GM21367 (cell line): ENCODE measurements at regions not wholly inside any gene's neighbourhood (a gene's known extent, or its start where the extent isn't known, plus 50 kb on each side); places are given as distances from the start of the nearest gene placed in this dataset.

Experiments used
- ATAC-seq: cut with Tn5 transposase; IDR thresholded peaks from one replicate; pipeline ENCODE4 v1.9.1; 2021; ENCODE audit not compliant: unreplicated experiment

GRCh38 chr2:2839393-2839781 lies 508.3 kb upstream of the MYT1L start:
- no peak for ATAC-seq

GRCh38 chr2:2838548-2838845 lies 507.4 kb upstream of the MYT1L start:
- ATAC-seq = no peak

- ATAC-seq = no peak
Observed at GRCh38 chr2:2837746-2838547, 506.9 kb upstream of the MYT1L start.

GRCh38 chr2:2836343-2837070 lies 505.4 kb upstream of the MYT1L start:
- ATAC-seq = no peak

GRCh38 chr2:2834516-2835254 lies 503.6 kb upstream of the MYT1L start:
- ATAC-seq = no peak

GRCh38 chr2:2834105-2834504 lies 503.0 kb upstream of the MYT1L start:
- ATAC-seq = no peak

- ATAC-seq = no peak
Observed at GRCh38 chr2:2832657-2833056, 501.6 kb upstream of the MYT1L start.

- no peak for ATAC-seq
Observed at GRCh38 chr2:2831633-2832032, 500.6 kb upstream of the MYT1L start.

GRCh38 chr2:2830576-2830975 lies 499.5 kb upstream of the MYT1L start:
- ATAC-seq = no peak

GRCh38 chr2:2828774-2829368 lies 497.8 kb upstream of the MYT1L start:
- ATAC-seq = no peak

GRCh38 chr2:2827761-2828221 lies 496.7 kb upstream of the MYT1L start:
- ATAC-seq = no peak

- no peak for ATAC-seq
Observed at GRCh38 chr2:2827046-2827636, 496.1 kb upstream of the MYT1L start.

GRCh38 chr2:2826621-2827020 lies 495.5 kb upstream of the MYT1L start:
- ATAC-seq = no peak

- ATAC-seq = no peak
Observed at GRCh38 chr2:2826209-2826551, 495.1 kb upstream of the MYT1L start.

GRCh38 chr2:2825516-2826208 lies 494.6 kb upstream of the MYT1L start:
- ATAC-seq = no peak

GRCh38 chr2:2825062-2825461 lies 494.0 kb upstream of the MYT1L start:
- no peak for ATAC-seq

GRCh38 chr2:2824588-2824987 lies 493.5 kb upstream of the MYT1L start:
- no peak for ATAC-seq

- ATAC-seq = no peak
Observed at GRCh38 chr2:2823061-2823753, 492.1 kb upstream of the MYT1L start.

- ATAC-seq = no peak
Observed at GRCh38 chr2:2822143-2822542, 491.1 kb upstream of the MYT1L start.

- ATAC-seq = no peak
Observed at GRCh38 chr2:2812648-2813047, 481.6 kb upstream of the MYT1L start.
